Natural killer cell (primary cell): ENCODE measurements at regions not wholly inside any gene's neighbourhood (a gene's known extent, or its start where the extent isn't known, plus 50 kb on each side); places are given as distances from the start of the nearest gene placed in this dataset.
"Not testable (repeated sequence)": the region's sequence is repeated elsewhere in the genome, so short reads cannot be mapped to it uniquely, and the experiment has no call there.

Source experiments
- ATAC-seq, 3 donors: fragments of 150-1000 bp in 2 of 3; fragments of 200-7000 bp in 1 of 3; cut with Tn5 transposase; 1 replicate in 1 of 3; 2 replicates in 2 of 3; pipeline ENCODE4 v1.10.0; 2021; ENCODE audit warnings: mild to moderate bottlenecking in 2 of 3, moderate library complexity in 2 of 3
- DNase-seq, 2 donors: peaks; one replicate each; pipeline versions ENCODE4 v3.0.0 to v3.0.0-alpha.2; 2013 to 2021; ENCODE audit warnings: mixed read lengths in 1 of 2
- H3K27ac ChIP-seq: one replicate; pipeline ENCODE4 v1.5.1; 2013; ENCODE audit warnings: mild to moderate bottlenecking, low read length
- H3K27me3 ChIP-seq: one replicate; pipeline ENCODE4 v1.6.1; 2013; ENCODE audit warnings: low read length; ENCODE audit not compliant: control insufficient read depth, insufficient read depth
- H3K36me3 ChIP-seq: one replicate; pipeline ENCODE4 v1.6.1; 2013; ENCODE audit warnings: low read length; ENCODE audit not compliant: control insufficient read depth, insufficient read depth
- H3K4me1 ChIP-seq: one replicate; pipeline ENCODE4 v1.6.1; 2013; ENCODE audit warnings: low read length; ENCODE audit not compliant: control insufficient read depth, insufficient read depth
- H3K4me3 ChIP-seq: one replicate; pipeline ENCODE4 v1.5.1; 2013; ENCODE audit warnings: low read length
- H3K9me3 ChIP-seq: one replicate; pipeline ENCODE4 v1.6.1; 2013; ENCODE audit warnings: low read length; ENCODE audit not compliant: control insufficient read depth, insufficient read depth
- H3K27ac Mint-ChIP-seq, 2 donors: one replicate each; pipeline ENCODE4 v1.8.0; 2022; ENCODE audit warnings: mild to moderate bottlenecking in 2 of 2, mixed read lengths in 2 of 2, moderate library complexity in 1 of 2
- H3K27me3 Mint-ChIP-seq, 2 donors: one replicate each; pipeline ENCODE4 v1.8.0; 2022; ENCODE audit warnings: low read depth in 2 of 2, mixed read lengths in 2 of 2
- H3K36me3 Mint-ChIP-seq: one replicate; pipeline ENCODE4 v1.8.0; 2022; ENCODE audit warnings: mixed read lengths
- H3K4me1 Mint-ChIP-seq, 2 donors: one replicate each; pipeline ENCODE4 v1.8.0; 2022; ENCODE audit warnings: mixed read lengths in 2 of 2
- H3K4me3 Mint-ChIP-seq: one replicate; pipeline ENCODE4 v1.8.0; 2022; ENCODE audit warnings: mild to moderate bottlenecking, moderate library complexity, mixed read lengths
- H3K9me3 Mint-ChIP-seq, 2 donors: one replicate each; pipeline ENCODE4 v1.8.0; 2022; ENCODE audit warnings: mixed read lengths in 2 of 2
- WGBS: methylation state at CpG from one replicate; pipeline ENCODE4 v1.1.7; 2013; ENCODE audit warnings: missing lambda C conversion rate; ENCODE audit not compliant: insufficient coverage; 5-methylcytosine and 5-hydroxymethylcytosine counted together
- intact Hi-C: fragments of 100-400 bp; cut with micrococcal nuclease; formaldehyde crosslinking; loops from one replicate; pipeline ENCODE4 v1.14.2; 2022
- TF ChIP-seq, protein P1 (sequence below): fragments of 200-600 bp; IDR thresholded peaks from one replicate; pipeline ENCODE4 v1.8.0; 2022; ENCODE audit warnings: antibody characterized with exemption

GRCh38 chr15:77830051-77830468 is 197.3 kb upstream of the LINGO1 start:
- H3K4me3 ChIP-seq = no peak overlapping the region
- no peaks in the 10 kb centered on the region for H3K4me1 ChIP-seq
- Mint-ChIP-seq H3K36me3 (no peaks in the 10 kb centered on the region), H3K27ac (no peak overlapping the region), H3K9me3 (no peaks in the 10 kb centered on the region), H3K4me3 (no peak overlapping the region), H3K4me1 (no peaks in the 10 kb centered on the region), H3K27me3 (no peaks in the 10 kb centered on the region)
- H3K9me3 ChIP-seq = no peaks in the 10 kb centered on the region
- intact Hi-C loops = no loop called here
- WGBS = 34% methylated on average over 4 of the region's 5 CpGs
- DNase-seq (no peak), ATAC-seq (no peak)
- H3K27me3 ChIP-seq = no peaks in the 10 kb centered on the region
- H3K36me3 ChIP-seq = no peaks in the 10 kb centered on the region
- no peak overlapping the region for H3K27ac ChIP-seq
- TF ChIP-seq, protein P1, sequence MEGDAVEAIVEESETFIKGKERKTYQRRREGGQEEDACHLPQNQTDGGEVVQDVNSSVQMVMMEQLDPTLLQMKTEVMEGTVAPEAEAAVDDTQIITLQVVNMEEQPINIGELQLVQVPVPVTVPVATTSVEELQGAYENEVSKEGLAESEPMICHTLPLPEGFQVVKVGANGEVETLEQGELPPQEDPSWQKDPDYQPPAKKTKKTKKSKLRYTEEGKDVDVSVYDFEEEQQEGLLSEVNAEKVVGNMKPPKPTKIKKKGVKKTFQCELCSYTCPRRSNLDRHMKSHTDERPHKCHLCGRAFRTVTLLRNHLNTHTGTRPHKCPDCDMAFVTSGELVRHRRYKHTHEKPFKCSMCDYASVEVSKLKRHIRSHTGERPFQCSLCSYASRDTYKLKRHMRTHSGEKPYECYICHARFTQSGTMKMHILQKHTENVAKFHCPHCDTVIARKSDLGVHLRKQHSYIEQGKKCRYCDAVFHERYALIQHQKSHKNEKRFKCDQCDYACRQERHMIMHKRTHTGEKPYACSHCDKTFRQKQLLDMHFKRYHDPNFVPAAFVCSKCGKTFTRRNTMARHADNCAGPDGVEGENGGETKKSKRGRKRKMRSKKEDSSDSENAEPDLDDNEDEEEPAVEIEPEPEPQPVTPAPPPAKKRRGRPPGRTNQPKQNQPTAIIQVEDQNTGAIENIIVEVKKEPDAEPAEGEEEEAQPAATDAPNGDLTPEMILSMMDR = no peak

- H3K4me3 Mint-ChIP-seq, H3K9me3 Mint-ChIP-seq, H3K27ac ChIP-seq, H3K9me3 ChIP-seq, intact Hi-C loops, H3K36me3 Mint-ChIP-seq, ATAC-seq, H3K4me3 ChIP-seq, H3K27me3 Mint-ChIP-seq, H3K36me3 ChIP-seq, H3K27ac Mint-ChIP-seq, DNase-seq, H3K4me1 Mint-ChIP-seq, H3K4me1 ChIP-seq, H3K27me3 ChIP-seq: not testable (repeated sequence)
- WGBS = 91% methylated on average over 6 of the region's 6 CpGs
Measured at GRCh38 chr15:77829331-77829730, 196.6 kb upstream of the LINGO1 start.

- Histone ChIP-seq H3K27ac (no peak overlapping the region), H3K9me3 (no peaks in the 10 kb centered on the region), H3K4me3 (no peak overlapping the region), H3K36me3 (no peaks in the 10 kb centered on the region), H3K4me1 (no peaks in the 10 kb centered on the region), H3K27me3 (no peaks in the 10 kb centered on the region)
- 93% methylated on average over 4 of the region's 4 CpGs for WGBS
- Mint-ChIP-seq H3K4me3 (no peak overlapping the region), H3K36me3 (no peaks in the 10 kb centered on the region), H3K4me1 (no peaks in the 10 kb centered on the region), H3K9me3 (no peaks in the 10 kb centered on the region), H3K27me3 (peaks cover 0 to 3% of the 10 kb centered on the region in 2 donors), H3K27ac (no peak overlapping the region)
- TF ChIP-seq, protein P1 = no peak
- ATAC-seq (no peak), DNase-seq (no peak)
- intact Hi-C loops = no loop called here
Measured at GRCh38 chr15:77827860-77828259, 195.1 kb upstream of the LINGO1 start.

DNA sequence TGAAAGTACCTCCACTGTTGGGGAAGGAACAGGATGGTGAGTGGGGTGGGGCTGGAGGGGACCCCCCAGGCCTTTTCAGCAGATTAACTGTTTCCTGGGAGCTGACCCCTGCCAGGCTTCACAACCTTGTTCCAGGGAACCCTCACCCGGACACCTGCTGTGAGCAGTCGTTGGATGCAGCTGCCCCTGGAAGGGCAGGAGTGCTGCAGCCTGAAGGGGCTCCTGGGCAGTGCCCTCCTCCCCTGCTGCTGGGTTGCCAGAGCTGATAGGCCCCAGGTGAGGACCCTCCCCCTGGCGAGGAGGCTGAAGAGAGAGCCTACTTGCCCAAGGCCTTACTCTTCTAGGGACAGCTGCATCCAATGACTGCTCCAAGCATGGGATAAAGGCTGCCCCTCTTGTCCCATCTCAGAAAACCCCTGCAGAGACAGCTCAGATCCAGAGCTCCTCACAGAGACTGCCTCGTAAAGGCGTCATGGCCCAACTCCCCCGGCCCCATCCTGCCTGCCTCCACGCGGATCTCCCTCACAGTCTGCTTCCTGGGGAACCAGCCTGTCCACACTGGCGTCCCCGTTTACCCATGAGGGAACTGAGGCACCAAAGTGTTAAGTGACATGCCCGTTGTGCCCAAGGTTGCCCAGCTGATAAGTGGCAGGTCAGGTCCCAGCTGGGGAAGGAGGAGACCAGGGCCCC is 193.4 kb upstream of the LINGO1 start:
- intact Hi-C loops = no loop called here
- Mint-ChIP-seq H3K4me1 (no peaks in the 10 kb centered on the region), H3K9me3 (no peaks in the 10 kb centered on the region), H3K27me3 (peaks cover 11 to 13% of the 10 kb centered on the region in 2 donors), H3K36me3 (no peaks in the 10 kb centered on the region), H3K4me3 (no peak overlapping the region), H3K27ac (no peak overlapping the region)
- Histone ChIP-seq H3K27ac (no peak overlapping the region), H3K27me3 (peaks cover under 1% of the 10 kb centered on the region), H3K4me1 (no peaks in the 10 kb centered on the region), H3K36me3 (no peaks in the 10 kb centered on the region), H3K9me3 (no peaks in the 10 kb centered on the region), H3K4me3 (no peak overlapping the region)
- ATAC-seq (no peak), DNase-seq (no peak)
- TF ChIP-seq, protein P1 = no peak
- 75% methylated on average over 11 of the region's 11 CpGs for WGBS
